ENCODE measurements at regions not wholly inside any gene's neighbourhood (a gene's known extent, or its start where the extent isn't known, plus 50 kb on each side); places are given as distances from the start of the nearest gene placed in this dataset.
"Not testable (repeated sequence)": the region's sequence is repeated elsewhere in the genome, so short reads cannot be mapped to it uniquely, and the experiment has no call there.

- TF ChIP-seq, protein P1, sequence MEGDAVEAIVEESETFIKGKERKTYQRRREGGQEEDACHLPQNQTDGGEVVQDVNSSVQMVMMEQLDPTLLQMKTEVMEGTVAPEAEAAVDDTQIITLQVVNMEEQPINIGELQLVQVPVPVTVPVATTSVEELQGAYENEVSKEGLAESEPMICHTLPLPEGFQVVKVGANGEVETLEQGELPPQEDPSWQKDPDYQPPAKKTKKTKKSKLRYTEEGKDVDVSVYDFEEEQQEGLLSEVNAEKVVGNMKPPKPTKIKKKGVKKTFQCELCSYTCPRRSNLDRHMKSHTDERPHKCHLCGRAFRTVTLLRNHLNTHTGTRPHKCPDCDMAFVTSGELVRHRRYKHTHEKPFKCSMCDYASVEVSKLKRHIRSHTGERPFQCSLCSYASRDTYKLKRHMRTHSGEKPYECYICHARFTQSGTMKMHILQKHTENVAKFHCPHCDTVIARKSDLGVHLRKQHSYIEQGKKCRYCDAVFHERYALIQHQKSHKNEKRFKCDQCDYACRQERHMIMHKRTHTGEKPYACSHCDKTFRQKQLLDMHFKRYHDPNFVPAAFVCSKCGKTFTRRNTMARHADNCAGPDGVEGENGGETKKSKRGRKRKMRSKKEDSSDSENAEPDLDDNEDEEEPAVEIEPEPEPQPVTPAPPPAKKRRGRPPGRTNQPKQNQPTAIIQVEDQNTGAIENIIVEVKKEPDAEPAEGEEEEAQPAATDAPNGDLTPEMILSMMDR (IDR thresholded peaks at IDR 0.05) = no peak
- no peak for TF ChIP-seq POLR2A (IDR thresholded peaks at IDR 0.05)
- no peak for TF ChIP-seq EP300 (IDR thresholded peaks at IDR 0.05)
- H3K4me3 ChIP-seq = no peak overlapping the region
- no peaks in the 10 kb centered on the region for H3K9me3 ChIP-seq
- no peak for DNase-seq (ENCODE audit: low spot score in 2 of 2)
- no peaks in the 10 kb centered on the region for H3K4me1 ChIP-seq
- no peaks in the 10 kb centered on the region for H3K36me3 ChIP-seq
- H3K27ac ChIP-seq = no peak overlapping the region
- WGBS, 2 donors = 74 to 77% methylated on average over 9 of the region's 9 CpGs
- no peaks in the 10 kb centered on the region for H3K27me3 ChIP-seq
Measured at GRCh38 chr18:47696870-47697269, 233.6 kb downstream of the SMAD2 start.

DNA sequence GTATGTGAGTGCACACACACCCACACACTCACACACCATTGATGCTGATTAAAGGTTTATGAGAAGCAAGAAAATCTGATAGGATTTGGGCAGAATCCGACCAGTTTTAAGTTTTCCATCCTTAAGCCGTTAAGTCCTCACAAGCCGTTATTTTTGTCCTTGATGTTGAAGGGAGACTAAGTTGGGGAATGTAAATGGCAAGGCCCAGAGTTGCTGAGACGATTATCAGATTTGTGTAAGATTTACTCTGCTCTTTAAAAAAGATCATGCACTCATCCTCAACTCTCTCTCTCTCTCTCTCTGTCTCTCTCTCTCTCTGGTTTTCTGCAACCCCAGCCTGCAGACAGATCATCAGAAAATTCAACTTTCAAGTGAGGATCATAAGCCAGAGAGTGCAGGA lies 238.8 kb downstream of the SMAD2 start:
- WGBS, 2 donors = 71 to 74% methylated on average over 4 of the region's 4 CpGs
- Histone ChIP-seq H3K27me3 (no peaks in the 10 kb centered on the region), H3K9me3 (no peaks in the 10 kb centered on the region), H3K27ac (no peak overlapping the region), H3K36me3 (no peaks in the 10 kb centered on the region), H3K4me3 (no peak overlapping the region), H3K4me1 (no peaks in the 10 kb centered on the region)
- TF ChIP-seq POLR2A (IDR thresholded peaks at IDR 0.05) (no peak), EP300 (IDR thresholded peaks at IDR 0.05) (no peak)
- TF ChIP-seq, protein P1 (IDR thresholded peaks at IDR 0.05) = no peak
- no peak for DNase-seq (ENCODE audit: low spot score in 2 of 2)

DNA sequence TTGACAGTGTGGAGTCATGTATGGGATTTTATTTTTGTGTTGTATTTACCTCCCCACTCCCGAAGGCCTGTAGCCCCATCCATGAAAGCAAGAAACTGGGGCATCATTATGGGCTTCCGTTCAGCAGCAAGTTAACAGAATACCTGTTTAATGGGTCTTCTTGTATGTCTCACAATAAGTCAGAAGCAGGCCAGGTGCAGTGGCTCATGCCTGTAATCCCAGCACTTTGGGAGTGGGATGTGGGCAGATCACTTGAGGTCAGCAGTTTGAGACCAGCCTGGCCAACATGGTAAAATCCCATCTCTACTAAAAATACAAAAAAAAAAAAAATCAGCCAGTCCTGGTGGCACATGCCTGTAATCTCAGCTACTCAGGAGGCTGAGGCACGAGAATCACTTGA lies 239.7 kb downstream of the SMAD2 start:
- not testable (repeated sequence) for H3K36me3 ChIP-seq; H3K27me3 ChIP-seq; H3K4me1 ChIP-seq; H3K4me3 ChIP-seq; DNase-seq (ENCODE audit: low spot score in 2 of 2); H3K9me3 ChIP-seq; H3K27ac ChIP-seq
- WGBS, 2 donors = 72 to 83% methylated on average over 3 of the region's 3 CpGs

DNA sequence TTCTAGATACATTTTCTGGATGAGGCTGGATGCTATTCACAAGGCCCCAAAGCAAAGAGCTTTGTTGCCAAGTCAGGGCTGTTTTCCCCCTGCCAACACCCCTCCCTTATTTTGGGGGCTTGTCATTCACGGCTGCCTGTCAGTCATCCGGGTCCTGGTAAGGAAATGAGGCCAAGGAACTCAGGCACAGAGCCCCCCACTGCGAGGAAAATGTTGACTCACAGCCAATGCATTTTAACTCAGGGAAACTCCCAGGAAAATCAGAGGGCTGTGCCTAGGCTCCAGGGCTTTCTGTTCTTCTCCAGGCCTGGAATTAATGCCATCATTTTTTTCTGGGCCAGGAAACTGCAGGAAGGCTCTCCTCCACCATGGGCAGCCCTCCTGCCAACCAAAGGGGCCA lies 241.1 kb downstream of the SMAD2 start:
- Histone ChIP-seq H3K4me3 (no peak overlapping the region), H3K27me3 (no peaks in the 10 kb centered on the region), H3K9me3 (no peaks in the 10 kb centered on the region), H3K27ac (no peak overlapping the region), H3K4me1 (no peaks in the 10 kb centered on the region), H3K36me3 (no peaks in the 10 kb centered on the region)
- WGBS, 2 donors = 19 to 29% methylated on average over 3 of the region's 3 CpGs
- no peak for DNase-seq (ENCODE audit: low spot score in 2 of 2)
- TF ChIP-seq, protein P1 (IDR thresholded peaks at IDR 0.05) = no peak
- TF ChIP-seq EP300 (IDR thresholded peaks at IDR 0.05) (no peak), POLR2A (IDR thresholded peaks at IDR 0.05) (no peak)

GRCh38 chr18:47686806-47687205 lies 243.7 kb downstream of the SMAD2 start:
- no peaks in the 10 kb centered on the region for H3K4me1 ChIP-seq
- H3K27me3 ChIP-seq = no peaks in the 10 kb centered on the region
- no peaks in the 10 kb centered on the region for H3K9me3 ChIP-seq
- 71 to 75% methylated on average over 2 of the region's 2 CpGs for WGBS, 2 donors
- no peak overlapping the region for H3K27ac ChIP-seq
- H3K36me3 ChIP-seq = no peaks in the 10 kb centered on the region
- no peak for DNase-seq (ENCODE audit: low spot score in 2 of 2)
- TF ChIP-seq, protein P1 (IDR thresholded peaks at IDR 0.05) = no peak
- TF ChIP-seq POLR2A (IDR thresholded peaks at IDR 0.05) (no peak), EP300 (IDR thresholded peaks at IDR 0.05) (no peak)
- H3K4me3 ChIP-seq = no peak overlapping the region

DNA sequence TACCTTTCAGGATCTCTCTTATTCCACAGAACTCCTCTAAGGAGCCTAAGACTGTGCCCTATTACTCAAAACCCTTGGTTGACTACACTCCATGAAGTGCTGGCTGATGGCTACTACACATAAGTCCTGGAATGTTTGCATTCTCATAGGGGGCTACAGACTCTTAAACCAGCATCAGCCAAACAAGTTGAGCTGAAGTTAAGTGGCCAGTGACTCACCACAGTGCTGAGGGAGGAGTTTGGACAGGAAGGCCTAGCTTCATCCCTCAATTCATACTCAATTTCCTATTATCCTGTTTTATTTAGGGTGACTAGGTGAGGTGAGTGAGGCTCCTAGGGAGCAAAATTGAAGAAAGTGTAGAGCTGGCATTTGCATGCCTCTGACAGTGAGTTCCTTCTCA lies 246.7 kb downstream of the SMAD2 start:
- no peak for DNase-seq (ENCODE audit: low spot score in 2 of 2)
- TF ChIP-seq EP300 (IDR thresholded peaks at IDR 0.05) (no peak), POLR2A (IDR thresholded peaks at IDR 0.05) (no peak)
- TF ChIP-seq, protein P1 (IDR thresholded peaks at IDR 0.05) = no peak
- no peaks in the 10 kb centered on the region for H3K36me3 ChIP-seq
- no peak overlapping the region for H3K27ac ChIP-seq
- H3K27me3 ChIP-seq = no peaks in the 10 kb centered on the region
- H3K4me1 ChIP-seq = no peaks in the 10 kb centered on the region
- no peak overlapping the region for H3K4me3 ChIP-seq
- no peaks in the 10 kb centered on the region for H3K9me3 ChIP-seq

Data from tibial nerve (tissue), 4 donors.